Right lobe of liver (tissue), 6 donors: ENCODE measurements at regions not wholly inside any gene's neighbourhood (a gene's known extent, or its start where the extent isn't known, plus 50 kb on each side); places are given as distances from the start of the nearest gene placed in this dataset.

Experiments used
- ATAC-seq, 4 donors: fragments of 200-7000 bp; cut with Tn5 transposase; one replicate each; pipeline ENCODE4 v1.9.1; 2020; ENCODE audit warnings: mild to moderate bottlenecking in 4 of 4, moderate library complexity in 4 of 4
- DNase-seq, 3 donors: peaks; one replicate each; pipeline ENCODE4 v3.0.0-alpha.2; 2020
- H3K27ac ChIP-seq, 3 donors: fragments of 200-600 bp; one replicate each; pipeline ENCODE4 v1.8.0; 2022
- H3K27me3 ChIP-seq, 2 donors: fragments of 200-600 bp; one replicate each; pipeline ENCODE4 v1.8.0; 2022
- H3K36me3 ChIP-seq, 4 donors: fragments of 200-600 bp; sonication (generic) in 1 of 4; one replicate each; pipeline versions ENCODE4 v1.5.1 to v1.8.0; 2017 to 2022; ENCODE audit warnings: control low read depth in 1 of 4
- H3K4me1 ChIP-seq, 4 donors: fragments of 200-600 bp; sonication (generic) in 1 of 4; one replicate each; pipeline versions ENCODE4 v1.5.1 to v1.8.0; 2017 to 2022; ENCODE audit warnings: control low read depth in 1 of 4
- H3K4me3 ChIP-seq, 3 donors: fragments of 200-600 bp; one replicate each; pipeline ENCODE4 v1.8.0; 2022
- H3K9me3 ChIP-seq, 4 donors: fragments of 200-600 bp; sonication (generic) in 1 of 4; one replicate each; pipeline versions ENCODE4 v1.5.1 to v1.8.0; 2017 to 2022; ENCODE audit warnings: control low read depth in 1 of 4
- CTCF ChIP-seq, 4 donors: fragments of 200-600 bp in 3 of 4; fragments of 450-650 bp in 1 of 4; IDR thresholded peaks; one replicate each; pipeline versions ENCODE4 v1.5.1 to v1.8.0; 2016 to 2022; ENCODE audit warnings: antibody characterized with exemption in 4 of 4, mild to moderate bottlenecking in 2 of 4
- POLR2A ChIP-seq: fragments of 450-650 bp; IDR thresholded peaks from one replicate; pipeline ENCODE4 v1.6.1; 2017; ENCODE audit warnings: antibody characterized with exemption, mild to moderate bottlenecking
- WGBS: methylation state at CpG from one replicate; pipeline ENCODE4 v1.1.6; 2018; ENCODE audit warnings: low coverage, low lambda C conversion rate; ENCODE audit not compliant: insufficient coverage; ENCODE audit errors: missing lambda C conversion rate; 5-methylcytosine and 5-hydroxymethylcytosine counted together
- intact Hi-C, 2 donors: fragments of 100-400 bp; cut with DNase I; formaldehyde crosslinking; loops; one replicate each; pipeline versions ENCODE4 v1.11.2 to v1.14.1; 2022
- donor health status: DM: no; HTN: yes; CAD: no.
- donor health status: DM: no; HTN: no; CAD: no.
- donor health status: DM: no; HTN: no; CAD: no.
- donor health status: DM: no; HTN: yes; CAD: no.
- donor health status: DM: no; HTN: yes; CAD: no.

GRCh38 chr7:26471306-26472075 lies 179.8 kb downstream of the SNX10 start:
- ATAC-seq, result no peak
- DNase-seq, result no peak
- TF ChIP-seq CTCF (IDR thresholded peaks at IDR 0.05), result no peak
- TF ChIP-seq POLR2A, result no peak
- H3K4me3 ChIP-seq, result no peak overlapping the region
- no peaks in the 10 kb centered on the region for H3K27me3 ChIP-seq
- H3K4me1 ChIP-seq, result no peaks in the 10 kb centered on the region
- H3K36me3 ChIP-seq, result no peaks in the 10 kb centered on the region
- WGBS, result 82% methylated on average over 8 of the region's 9 CpGs
- no peak overlapping the region for H3K27ac ChIP-seq
- no peaks in the 10 kb centered on the region for H3K9me3 ChIP-seq
- intact Hi-C loops, result no loop called here

GRCh38 chr7:26472971-26473370 lies 181.3 kb downstream of the SNX10 start:
- no peak overlapping the region for H3K27ac ChIP-seq
- TF ChIP-seq CTCF (IDR thresholded peaks at IDR 0.05) (no peak), POLR2A (no peak)
- H3K27me3 ChIP-seq, result no peaks in the 10 kb centered on the region
- H3K36me3 ChIP-seq, result no peaks in the 10 kb centered on the region
- H3K4me1 ChIP-seq, result no peaks in the 10 kb centered on the region
- ATAC-seq (no peak), DNase-seq (no peak)
- intact Hi-C loops, result no loop called here
- H3K4me3 ChIP-seq, result no peak overlapping the region
- no peaks in the 10 kb centered on the region for H3K9me3 ChIP-seq
- 82% methylated on average over 2 of the region's 2 CpGs for WGBS

- H3K9me3 ChIP-seq, result no peaks in the 10 kb centered on the region
- TF ChIP-seq POLR2A (no peak), CTCF (IDR thresholded peaks at IDR 0.05) (no peak)
- no peak overlapping the region for H3K4me3 ChIP-seq
- DNase-seq (no peak), ATAC-seq (no peak)
- 63% methylated on average over 1 of the region's 1 CpG for WGBS
- intact Hi-C loops, result no loop called here
- H3K4me1 ChIP-seq, result no peaks in the 10 kb centered on the region
- H3K36me3 ChIP-seq, result no peaks in the 10 kb centered on the region
- H3K27ac ChIP-seq, result no peak overlapping the region
- no peaks in the 10 kb centered on the region for H3K27me3 ChIP-seq
These were observed 184.6 kb downstream of the SNX10 start for GRCh38 chr7:26476271-26476670.

- ATAC-seq, result no peak
These were observed 185.8 kb downstream of the SNX10 start for GRCh38 chr7:26477381-26477990.

More at GRCh38 chr7:26477381-26477990, 185.8 kb downstream of the SNX10 start:
- DNase-seq, result no peak
- H3K9me3 ChIP-seq, result no peaks in the 10 kb centered on the region
- no peaks in the 10 kb centered on the region for H3K36me3 ChIP-seq
- no peaks in the 10 kb centered on the region for H3K4me1 ChIP-seq
- H3K27me3 ChIP-seq, result no peaks in the 10 kb centered on the region
- intact Hi-C loops, result no loop called here
- H3K4me3 ChIP-seq, result no peak overlapping the region
- no peak overlapping the region for H3K27ac ChIP-seq
- no peak for TF ChIP-seq CTCF (IDR thresholded peaks at IDR 0.05)
- TF ChIP-seq POLR2A, result no peak
- WGBS, result 55% methylated on average over 4 of the region's 4 CpGs
